ENCODE measurements at regions not wholly inside any gene's neighbourhood (a gene's known extent, or its start where the extent isn't known, plus 50 kb on each side); places are given as distances from the start of the nearest gene placed in this dataset.

GRCh38 chr12:74292351-74293194 is 245.1 kb upstream of the ATXN7L3B start:
- Histone ChIP-seq H3K27me3 (ENCODE audit: insufficient read depth, low read depth, low read length) (no peaks in the 10 kb centered on the region), H3K27ac (ENCODE audit: low read length) (no peak overlapping the region), H3K4me2 (ENCODE audit: low read length) (no peak overlapping the region), H3K36me3 (ENCODE audit: insufficient read depth, low read length) (no peaks in the 10 kb centered on the region), H3F3A (ENCODE audit: insufficient read depth, low read length, poor library complexity, severe bottlenecking) (no peaks in the 10 kb centered on the region), H3K4me3 (ENCODE audit: low read length) (no peak overlapping the region), H3K9me2 (ENCODE audit: insufficient read depth, low read length) (no peaks in the 10 kb centered on the region), H4K20me1 (ENCODE audit: insufficient read depth) (no peaks in the 10 kb centered on the region), H3K79me2 (replicated peaks; ENCODE audit: insufficient read depth, low read length) (no peaks in the 10 kb centered on the region), H3K9me3 (ENCODE audit: low read length) (no peaks in the 10 kb centered on the region), H2AFZ (ENCODE audit: low read depth, low read length) (no peak overlapping the region), H3K9ac (ENCODE audit: low read length) (no peak overlapping the region)
- no peak for TF ChIP-seq REST (IDR thresholded peaks at IDR 0.05; ENCODE audit: borderline replicate concordance)
- no peak for TF ChIP-seq TAF1 (IDR thresholded peaks at IDR 0.05; ENCODE audit: low read depth)
- TF ChIP-seq RAD21 (conservative IDR thresholded peaks at IDR 0.05) = no peak
- TF ChIP-seq POLR2AphosphoS5 (IDR thresholded peaks at IDR 0.05) = no peak
- TF ChIP-seq MXI1 (conservative IDR thresholded peaks at IDR 0.05; ENCODE audit: poor library complexity, severe bottlenecking) = no peak
- TF ChIP-seq EP300 (conservative IDR thresholded peaks at IDR 0.05; ENCODE audit: poor library complexity, severe bottlenecking) = no peak
- TF ChIP-seq SMC3 (conservative IDR thresholded peaks at IDR 0.05; ENCODE audit: poor library complexity) = no peak
- TF ChIP-seq CTCF (IDR thresholded peaks at IDR 0.05; ENCODE audit: poor library complexity, severe bottlenecking) = no peak
- TF ChIP-seq EZH2 (IDR thresholded peaks at IDR 0.05; ENCODE audit: borderline replicate concordance, insufficient read depth, low read length, poor library complexity, severe bottlenecking) = no peak

DNA sequence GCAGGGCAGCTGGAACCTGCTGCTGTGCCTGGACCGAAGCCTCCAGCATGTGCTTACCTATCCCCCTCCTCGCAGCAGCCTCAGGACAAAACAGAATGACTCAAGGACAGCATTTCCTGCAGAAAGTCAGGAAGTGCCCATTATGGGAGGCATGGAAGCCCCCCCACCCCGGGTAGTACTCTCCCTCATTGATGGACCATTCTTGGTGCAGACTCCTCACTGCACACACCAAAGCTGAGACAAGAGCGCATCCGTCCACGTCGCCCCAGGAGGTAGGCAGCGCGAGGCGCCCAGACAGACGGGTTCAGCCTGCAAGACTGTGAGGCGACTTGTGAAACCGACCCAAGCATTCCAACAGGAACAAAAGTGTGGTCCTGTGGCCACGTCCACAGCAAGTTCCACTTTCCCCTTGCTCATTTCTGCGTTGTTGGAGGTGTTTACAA is 243.9 kb upstream of the ATXN7L3B start:
- TF ChIP-seq MXI1 (conservative IDR thresholded peaks at IDR 0.05; ENCODE audit: poor library complexity, severe bottlenecking) (no peak), CTCF (IDR thresholded peaks at IDR 0.05; ENCODE audit: poor library complexity, severe bottlenecking) (no peak), SMC3 (conservative IDR thresholded peaks at IDR 0.05; ENCODE audit: poor library complexity) (no peak), EZH2 (IDR thresholded peaks at IDR 0.05; ENCODE audit: borderline replicate concordance, insufficient read depth, low read length, poor library complexity, severe bottlenecking) (no peak), RAD21 (conservative IDR thresholded peaks at IDR 0.05) (no peak), TAF1 (IDR thresholded peaks at IDR 0.05; ENCODE audit: low read depth) (no peak)
- Histone ChIP-seq H3K36me3 (ENCODE audit: insufficient read depth, low read length) (no peaks in the 10 kb centered on the region), H4K20me1 (ENCODE audit: insufficient read depth) (no peaks in the 10 kb centered on the region), H3K27me3 (ENCODE audit: insufficient read depth, low read depth, low read length) (no peaks in the 10 kb centered on the region), H3K9ac (ENCODE audit: low read length) (no peak overlapping the region), H3K27ac (ENCODE audit: low read length) (no peak overlapping the region), H3K9me2 (ENCODE audit: insufficient read depth, low read length) (no peaks in the 10 kb centered on the region), H2AFZ (ENCODE audit: low read depth, low read length) (no peak overlapping the region), H3K4me3 (ENCODE audit: low read length) (no peak overlapping the region), H3K79me2 (replicated peaks; ENCODE audit: insufficient read depth, low read length) (no peaks in the 10 kb centered on the region), H3K9me3 (ENCODE audit: low read length) (no peaks in the 10 kb centered on the region), H3F3A (ENCODE audit: insufficient read depth, low read length, poor library complexity, severe bottlenecking) (no peaks in the 10 kb centered on the region), H3K4me2 (ENCODE audit: low read length) (no peak overlapping the region)

Measured in neural cell (in vitro differentiated cells).